H1 (cell line): ENCODE measurements at regions not wholly inside any gene's neighbourhood (a gene's known extent, or its start where the extent isn't known, plus 50 kb on each side); places are given as distances from the start of the nearest gene placed in this dataset.

ENCODE experiments used
- CTCF ChIA-PET: fragments of 300-600 bp; sonication (Branson Sonifier 250); formaldehyde crosslinking; loops from one replicate; lab custom pipeline; 2021; ENCODE audit not compliant: partially characterized antibody; lab: Charles Lee
- POLR2A ChIA-PET: fragments of 300-600 bp; sonication (Branson Sonifier 250); formaldehyde crosslinking; loops from one replicate; lab custom pipeline; 2021; ENCODE audit warnings: inconsistent platforms; ENCODE audit not compliant: partially characterized antibody; lab: Charles Lee
- DNase-seq, 2 experiments: peaks; one replicate each; pipeline versions ENCODE4 v3.0.0 to v3.0.0-alpha.2; 2010 to 2022; ENCODE audit warnings: low spot score in 2 of 2, low read depth in 1 of 2, mixed read lengths in 1 of 2
- FAIRE-seq: peaks from 2 replicates; lab custom pipeline; 2011; peaks lifted over from hg19 to GRCh38; lab: Jason Lieb, UNC
- H2AFZ ChIP-seq: 2 replicates; pipeline ENCODE4 v1.8.1; 2012; ENCODE audit warnings: low read length, inconsistent platforms
- H2AK5ac ChIP-seq: 2 replicates; pipeline ENCODE4 v1.6.1; 2013; ENCODE audit warnings: low read depth, low read length
- H2BK120ac ChIP-seq: replicated peaks from 2 replicates; pipeline ENCODE3; 2013; ENCODE audit warnings: low read depth, low read length, inconsistent platforms
- H2BK12ac ChIP-seq: 2 replicates; pipeline ENCODE4 v1.6.1; 2013; ENCODE audit warnings: low read depth, low read length
- H2BK15ac ChIP-seq: 2 replicates; pipeline ENCODE4 v1.6.1; 2013; ENCODE audit warnings: low read length
- H2BK20ac ChIP-seq: 2 replicates; pipeline ENCODE4 v1.6.1; 2013; ENCODE audit warnings: low read length
- H2BK5ac ChIP-seq: 2 replicates; pipeline ENCODE4 v1.6.1; 2013; ENCODE audit warnings: low read depth, low read length
- H3K14ac ChIP-seq: 2 replicates; pipeline ENCODE4 v1.6.1; 2013; ENCODE audit warnings: inconsistent platforms; ENCODE audit not compliant: insufficient read length
- H3K18ac ChIP-seq: 2 replicates; pipeline ENCODE4 v1.6.1; 2013; ENCODE audit warnings: low read length; ENCODE audit errors: extremely low read depth
- H3K23ac ChIP-seq: 2 replicates; pipeline ENCODE4 v1.6.1; 2013; ENCODE audit warnings: inconsistent platforms; ENCODE audit not compliant: insufficient read length
- H3K23me2 ChIP-seq: 2 replicates; pipeline ENCODE4 v1.6.1; 2013; ENCODE audit warnings: low read depth, low read length
- H3K27ac ChIP-seq: 2 replicates; pipeline ENCODE4 v1.6.1; 2011; ENCODE audit warnings: low read depth, low read length, inconsistent platforms
- H3K27me3 ChIP-seq, 4 experiments: replicated peaks in 1 of 4; 1 replicate in 1 of 4; 2 replicates in 3 of 4; pipeline versions ENCODE4 v1.6.1 to v1.8.1; 2011 to 2013; ENCODE audit warnings: low read length in 3 of 4, mild to moderate bottlenecking in 3 of 4, inconsistent platforms in 2 of 4, mixed read lengths in 2 of 4, moderate library complexity in 1 of 4; ENCODE audit not compliant: control insufficient read depth in 3 of 4, insufficient read depth in 3 of 4; ENCODE audit errors: extremely low read depth in 1 of 4
- H3K36me3 ChIP-seq, 4 experiments: 2 replicates each; pipeline versions ENCODE4 v1.6.1 to v1.8.1; 2011 to 2013; ENCODE audit warnings: mild to moderate bottlenecking in 4 of 4, low read length in 3 of 4, moderate library complexity in 2 of 4, control low read depth in 1 of 4, inconsistent platforms in 1 of 4; ENCODE audit not compliant: insufficient read depth in 4 of 4, control insufficient read depth in 2 of 4
- H3K4ac ChIP-seq: replicated peaks from 2 replicates; pipeline ENCODE3; 2013; ENCODE audit warnings: low read length, low read depth, mixed read lengths, inconsistent platforms; ENCODE audit not compliant: insufficient read length
- H3K4me1 ChIP-seq, 4 experiments: replicated peaks in 1 of 4; 1 replicate in 1 of 4; 2 replicates in 3 of 4; pipeline versions ENCODE4 v1.6.1 to v1.8.1; 2011 to 2013; ENCODE audit warnings: low read length in 3 of 4, inconsistent platforms in 2 of 4, mixed read lengths in 1 of 4; ENCODE audit not compliant: insufficient read depth in 4 of 4, control insufficient read depth in 3 of 4
- H3K4me2 ChIP-seq, 2 experiments: 2 replicates each; pipeline versions ENCODE4 v1.6.1 to v1.8.1; 2011 to 2013; ENCODE audit warnings: low read depth in 2 of 2, low read length in 2 of 2, control low read depth in 1 of 2, inconsistent platforms in 1 of 2, mild to moderate bottlenecking in 1 of 2; ENCODE audit not compliant: insufficient read depth in 1 of 2
- H3K4me3 ChIP-seq, 4 experiments: fragments of 200-600, 300-600 bp in 1 of 4; sonication (generic), shearing (Covaris generic), sonication (Bioruptor Twin) in 1 of 4; 2 replicates each; pipeline versions ENCODE4 v1.5.1 to v1.8.1; 2011 to 2016; ENCODE audit warnings: low read length in 4 of 4, low read depth in 3 of 4, control low read depth in 2 of 4, inconsistent platforms in 2 of 4, mild to moderate bottlenecking in 2 of 4, mixed read lengths in 1 of 4, moderate library complexity in 1 of 4; ENCODE audit not compliant: insufficient read depth in 2 of 4; ENCODE audit errors: extremely low read depth in 1 of 4
- H3K56ac ChIP-seq: replicated peaks from 2 replicates; pipeline ENCODE3; 2013; ENCODE audit warnings: low read depth, mild to moderate bottlenecking, mixed read lengths, low read length, inconsistent platforms; ENCODE audit not compliant: insufficient read length
- H3K79me1 ChIP-seq: 2 replicates; pipeline ENCODE4 v1.6.1; 2013; ENCODE audit warnings: low read depth, low read length, control low read depth
- H3K79me2 ChIP-seq, 2 experiments: 2 replicates each; pipeline versions ENCODE4 v1.6.1 to v1.8.1; 2012 to 2013; ENCODE audit warnings: low read length in 2 of 2, mild to moderate bottlenecking in 2 of 2, inconsistent platforms in 1 of 2; ENCODE audit not compliant: insufficient read depth in 2 of 2, control insufficient read depth in 1 of 2
- H3K9ac ChIP-seq, 4 experiments: replicated peaks in 1 of 4; 1 replicate in 1 of 4; 2 replicates in 3 of 4; pipeline versions ENCODE4 v1.6.1 to v1.8.1; 2011 to 2013; ENCODE audit warnings: low read depth in 3 of 4, low read length in 3 of 4, control low read depth in 2 of 4, mild to moderate bottlenecking in 2 of 4, moderate library complexity in 2 of 4, inconsistent platforms in 1 of 4; ENCODE audit errors: extremely low read depth in 1 of 4
- H3K9me3 ChIP-seq, 2 experiments: 2 replicates each; pipeline versions ENCODE4 v1.6.1 to v1.8.1; 2012 to 2013; ENCODE audit warnings: mild to moderate bottlenecking in 2 of 2, moderate library complexity in 2 of 2, control low read depth in 1 of 2, inconsistent platforms in 1 of 2, low read depth in 1 of 2, low read length in 1 of 2, mixed read lengths in 1 of 2; ENCODE audit not compliant: insufficient read depth in 2 of 2
- H4K20me1 ChIP-seq, 2 experiments: replicated peaks in 1 of 2; 2 replicates each; pipeline versions ENCODE3 to v1.8.1; 2011 to 2013; ENCODE audit warnings: inconsistent platforms in 2 of 2, low read length in 2 of 2, mild to moderate bottlenecking in 1 of 2; ENCODE audit not compliant: insufficient read depth in 2 of 2, control insufficient read depth in 1 of 2
- H4K5ac ChIP-seq: 2 replicates; pipeline ENCODE4 v1.6.1; 2013; ENCODE audit warnings: low read length, low read depth, mixed read lengths, inconsistent platforms; ENCODE audit not compliant: insufficient read length
- H4K8ac ChIP-seq: 2 replicates; pipeline ENCODE4 v1.8.0; 2013; ENCODE audit warnings: mild to moderate bottlenecking, moderate library complexity, low read length, inconsistent platforms; ENCODE audit not compliant: insufficient read depth; ENCODE audit errors: extremely low read depth
- H4K91ac ChIP-seq: replicated peaks from 2 replicates; pipeline ENCODE3; 2013; ENCODE audit warnings: low read length, mixed read lengths, inconsistent platforms; ENCODE audit not compliant: insufficient read length
- JUND ChIP-seq: IDR thresholded peaks from 2 replicates; pipeline ENCODE4 v1.6.1; 2011; ENCODE audit warnings: mild to moderate bottlenecking, improper control_type of control experiment, low read length
- SAP30 ChIP-seq: fragments of 300-600 bp; sonication (generic); IDR thresholded peaks from 2 replicates; pipeline ENCODE4 v1.7.1; 2012; ENCODE audit warnings: low read length, moderate library complexity, mild to moderate bottlenecking, inconsistent platforms; ENCODE audit not compliant: insufficient read depth, insufficient replicate concordance
- TEAD4 ChIP-seq: IDR thresholded peaks from 2 replicates; pipeline ENCODE4 v1.6.1; 2012; ENCODE audit warnings: low read depth, low read length, inconsistent platforms, mixed read lengths
- ZNF274 ChIP-seq: IDR thresholded peaks from 2 replicates; pipeline ENCODE4 v1.7.0; 2012; ENCODE audit warnings: low read length, borderline replicate concordance; ENCODE audit errors: extremely low read depth
- WGBS, 2 experiments: shearing (Covaris generic) in 1 of 2; methylation state at CpG; one replicate each; pipeline versions ENCODE4 v1.1.6 to v1.1.7; 2013 to 2015; ENCODE audit warnings: low lambda C conversion rate in 2 of 2, mixed read lengths in 2 of 2, inconsistent platforms in 1 of 2, low coverage in 1 of 2, missing lambda C conversion rate in 1 of 2; ENCODE audit not compliant: insufficient replicate concordance in 2 of 2, insufficient coverage in 1 of 2, insufficient read length in 1 of 2; ENCODE audit errors: extremely low coverage in 1 of 2, missing lambda C conversion rate in 1 of 2; 5-methylcytosine and 5-hydroxymethylcytosine counted together

GRCh38 chr9:127561491-127562278 is 50.4 kb upstream of the STXBP1 start:
- Histone ChIP-seq H3K23ac (no peak overlapping the region), H2BK5ac (no peak overlapping the region), H4K5ac (no peak overlapping the region), H2AK5ac (0 out of 2 replicates have a peak overlapping the region, but pooled peaks have one; percentile 0), H2AFZ (no peak overlapping the region), H3K23me2 (no peaks in the 10 kb centered on the region), H3K18ac (no peak overlapping the region), H2BK12ac (no peak overlapping the region), H2BK20ac (no peak overlapping the region), H2BK15ac (no peak overlapping the region), H3K4ac (no peak overlapping the region), H3K79me1 (peaks cover 31% of the 10 kb centered on the region), H3K27ac (no peak overlapping the region), H4K8ac (no peak overlapping the region), H3K9ac (no peak overlapping the region), H4K20me1 (peaks cover 7 to 21% of the 10 kb centered on the region in 2 experiments), H3K27me3 (no peaks in the 10 kb centered on the region), H4K91ac (no peak overlapping the region), H3K9me3 (no peaks in the 10 kb centered on the region), H3K79me2 (peaks cover 0 to 68% of the 10 kb centered on the region in 2 experiments; a peak in 2 of 4 replicates), H2BK120ac (no peak overlapping the region), H3K56ac (no peak overlapping the region), H3K4me1 (peaks cover 5 to 21% (median 15%) of the 10 kb centered on the region in 4 experiments), H3K4me2 (no peak overlapping the region; a peak in 1 of 4 replicates), H3K4me3 (no peak overlapping the region), H3K36me3 (no peaks in the 10 kb centered on the region), H3K14ac (no peak overlapping the region)
- CTCF ChIA-PET: interaction anchor here (0.6 to 1.0 kb wide), 9 partner anchors 22 to 73 kb away, joined by 3 to 4 read pairs (median 3); no protein-coding TSS in a partner anchor
- POLR2A ChIA-PET: interaction anchor here (1.0 to 1.4 kb wide), 3 partner anchors 8 to 22 kb away, joined by 3 to 4 read pairs (median 4); no protein-coding TSS in a partner anchor
- WGBS, 2 experiments: 54% methylated on average over 17 of the region's 17 CpGs; no CpG with 5 or more reads in 1 of the 2 experiments
- DNase-seq: no peak
- TF ChIP-seq ZNF274 (no peak), TEAD4 (0 out of 2 replicates have a peak, but pooled peaks have one; percentile 11), SAP30 (no peak), JUND (peak; percentile 80)
- FAIRE-seq: no peak
